ENCODE measurements at regions not wholly inside any gene's neighbourhood (a gene's known extent, or its start where the extent isn't known, plus 50 kb on each side); places are given as distances from the start of the nearest gene placed in this dataset.

- TF ChIP-seq RXRA (IDR thresholded peaks at IDR 0.05) (no peak), CTCF (IDR thresholded peaks at IDR 0.05; ENCODE audit: low read depth, low read length, missing input control) (no peak)
Observed at GRCh38 chr11:70889411-70889810, 363.0 kb downstream of the SHANK2 start.

All from liver (tissue), 3 donors.